ENCODE measurements at regions not wholly inside any gene's neighbourhood (a gene's known extent, or its start where the extent isn't known, plus 50 kb on each side); places are given as distances from the start of the nearest gene placed in this dataset.
"Not testable (repeated sequence)": the region's sequence is repeated elsewhere in the genome, so short reads cannot be mapped to it uniquely, and the experiment has no call there.

GRCh38 chr17:21558921-21559320 is 133.4 kb upstream of the KCNJ18 start:
- DNase-seq = not testable (repeated sequence)

- DNase-seq = no peak
Measured at GRCh38 chr17:21564262-21564661, 128.1 kb upstream of the KCNJ18 start.

GRCh38 chr17:21564757-21565156 is 127.6 kb upstream of the KCNJ18 start:
- DNase-seq = not testable (repeated sequence)

GRCh38 chr17:21570427-21570826 is 121.9 kb upstream of the KCNJ18 start:
- DNase-seq = not testable (repeated sequence)

- DNase-seq = not testable (repeated sequence)
Measured at GRCh38 chr17:21572148-21572547, 120.2 kb upstream of the KCNJ18 start.

- not testable (repeated sequence) for DNase-seq
Measured at GRCh38 chr17:21573271-21573960, 118.9 kb upstream of the KCNJ18 start.

GRCh38 chr17:21573961-21574610 is 118.2 kb upstream of the KCNJ18 start:
- DNase-seq = peak in 2 of 3 donors; percentile 54 to 62

- not testable (repeated sequence) for DNase-seq
Measured at GRCh38 chr17:21574611-21575255, 117.6 kb upstream of the KCNJ18 start.

GRCh38 chr17:21578783-21579182 is 113.5 kb upstream of the KCNJ18 start:
- DNase-seq = peak in 1 of 3 donors; percentile 4

- DNase-seq = no peak
Measured at GRCh38 chr17:21592774-21593173, 99.5 kb upstream of the KCNJ18 start.

- DNase-seq = not testable (repeated sequence)
Measured at GRCh38 chr17:21593452-21594105, 98.7 kb upstream of the KCNJ18 start.

GRCh38 chr17:21595086-21595485 is 97.2 kb upstream of the KCNJ18 start:
- DNase-seq = no peak

- no peak for DNase-seq
Measured at GRCh38 chr17:21602176-21602575, 90.1 kb upstream of the KCNJ18 start.

- not testable (repeated sequence) for DNase-seq
Measured at GRCh38 chr17:21603292-21603691, 89.0 kb upstream of the KCNJ18 start.

- not testable (repeated sequence) for DNase-seq
Measured at GRCh38 chr17:21611443-21611842, 80.9 kb upstream of the KCNJ18 start.

GRCh38 chr17:21612123-21613070 is 79.9 kb upstream of the KCNJ18 start:
- not testable (repeated sequence) for DNase-seq

- no peak for DNase-seq
Measured at GRCh38 chr17:21613071-21613429, 79.3 kb upstream of the KCNJ18 start.

- not testable (repeated sequence) for DNase-seq
Measured at GRCh38 chr17:21626987-21627386, 65.3 kb upstream of the KCNJ18 start.
